OCI-LY1 (cell line): ENCODE measurements at regions not wholly inside any gene's neighbourhood (a gene's known extent, or its start where the extent isn't known, plus 50 kb on each side); places are given as distances from the start of the nearest gene placed in this dataset.

ENCODE experiments used
- EZH2 ChIP-seq: fragments of 200-600 bp; sonication (generic), shearing (Covaris generic); IDR thresholded peaks from 2 replicates; pipeline ENCODE4 v1.8.0; 2017; ENCODE audit warnings: borderline replicate concordance, mixed run types, mild to moderate bottlenecking, antibody characterized with exemption, low read length, moderate library complexity, mixed read lengths
- TF ChIP-seq, protein P1 (sequence below): fragments of 200-600 bp; sonication (generic), shearing (Covaris generic); IDR thresholded peaks from 2 replicates; pipeline ENCODE4 v1.5.1; 2017; ENCODE audit warnings: mild to moderate bottlenecking, antibody characterized with exemption, low read length, moderate library complexity, mixed read lengths

DNA sequence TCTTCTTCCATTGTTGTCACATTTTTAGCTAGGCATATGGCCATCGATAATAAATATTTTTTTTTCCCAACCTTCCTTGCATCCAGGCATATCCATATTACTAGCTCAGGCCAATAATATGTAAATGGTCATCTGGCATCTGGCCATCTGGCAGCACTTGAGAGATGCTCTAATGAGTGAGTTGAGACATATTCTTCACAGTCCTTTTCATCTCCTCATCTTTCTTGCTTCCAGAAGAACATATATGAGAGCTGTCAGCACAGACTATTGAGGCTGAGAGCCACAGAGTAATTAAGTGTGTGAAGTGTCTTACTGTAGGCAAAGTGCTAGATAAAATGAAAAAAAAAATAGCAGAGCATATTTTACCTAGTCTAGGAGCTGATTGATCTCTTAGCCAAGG lies 628.4 kb upstream of the TMPRSS15 start:
- TF ChIP-seq, protein P1, sequence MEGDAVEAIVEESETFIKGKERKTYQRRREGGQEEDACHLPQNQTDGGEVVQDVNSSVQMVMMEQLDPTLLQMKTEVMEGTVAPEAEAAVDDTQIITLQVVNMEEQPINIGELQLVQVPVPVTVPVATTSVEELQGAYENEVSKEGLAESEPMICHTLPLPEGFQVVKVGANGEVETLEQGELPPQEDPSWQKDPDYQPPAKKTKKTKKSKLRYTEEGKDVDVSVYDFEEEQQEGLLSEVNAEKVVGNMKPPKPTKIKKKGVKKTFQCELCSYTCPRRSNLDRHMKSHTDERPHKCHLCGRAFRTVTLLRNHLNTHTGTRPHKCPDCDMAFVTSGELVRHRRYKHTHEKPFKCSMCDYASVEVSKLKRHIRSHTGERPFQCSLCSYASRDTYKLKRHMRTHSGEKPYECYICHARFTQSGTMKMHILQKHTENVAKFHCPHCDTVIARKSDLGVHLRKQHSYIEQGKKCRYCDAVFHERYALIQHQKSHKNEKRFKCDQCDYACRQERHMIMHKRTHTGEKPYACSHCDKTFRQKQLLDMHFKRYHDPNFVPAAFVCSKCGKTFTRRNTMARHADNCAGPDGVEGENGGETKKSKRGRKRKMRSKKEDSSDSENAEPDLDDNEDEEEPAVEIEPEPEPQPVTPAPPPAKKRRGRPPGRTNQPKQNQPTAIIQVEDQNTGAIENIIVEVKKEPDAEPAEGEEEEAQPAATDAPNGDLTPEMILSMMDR: no peak
- no peak for TF ChIP-seq EZH2
